ENCODE measurements at regions not wholly inside any gene's neighbourhood (a gene's known extent, or its start where the extent isn't known, plus 50 kb on each side); places are given as distances from the start of the nearest gene placed in this dataset.
"Not testable (repeated sequence)": the region's sequence is repeated elsewhere in the genome, so short reads cannot be mapped to it uniquely, and the experiment has no call there.

DNA sequence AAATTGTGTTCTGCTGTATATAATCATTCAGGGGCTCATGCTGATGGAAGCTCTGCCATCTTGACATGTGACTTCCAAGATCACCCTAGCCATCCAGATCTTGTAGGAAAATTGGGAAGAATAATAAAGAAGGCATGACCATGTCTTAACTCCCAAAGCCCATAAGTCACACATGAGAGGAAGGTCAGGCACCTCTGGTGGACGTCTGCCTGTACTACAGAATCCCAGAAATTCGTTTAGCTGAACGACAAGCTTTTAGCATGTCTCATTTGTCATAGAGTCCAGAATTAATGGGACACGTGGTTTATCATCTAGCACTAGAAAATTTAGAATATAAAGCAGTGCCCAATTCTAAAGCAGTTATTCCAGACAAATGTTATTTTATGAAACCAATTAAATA, 212.7 kb downstream of the CENPC start:
- DNase-seq (ENCODE audit: low spot score): peak; percentile 2

- DNase-seq (ENCODE audit: low spot score): no peak
These were observed 216.9 kb downstream of the CENPC start for GRCh38 chr4:67328393-67328792.

DNA sequence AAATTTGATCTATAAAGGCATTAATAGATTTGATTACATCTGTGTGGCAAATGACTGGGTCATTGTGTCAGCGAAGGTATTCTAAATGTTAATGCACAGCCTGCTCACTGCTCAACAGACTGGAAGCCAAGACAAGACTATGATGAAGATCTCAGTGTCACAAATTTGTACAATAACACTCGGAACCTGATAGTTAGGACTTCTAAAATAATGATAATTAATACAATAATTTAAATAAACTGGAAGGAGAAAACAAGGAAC, 217.4 kb downstream of the CENPC start:
- no peak for DNase-seq (ENCODE audit: low spot score)

GRCh38 chr4:67327245-67328017, 217.9 kb downstream of the CENPC start:
- peak; percentile 67 for DNase-seq (ENCODE audit: low spot score)

GRCh38 chr4:67325791-67326190, 219.5 kb downstream of the CENPC start:
- no peak for DNase-seq (ENCODE audit: low spot score)

DNA sequence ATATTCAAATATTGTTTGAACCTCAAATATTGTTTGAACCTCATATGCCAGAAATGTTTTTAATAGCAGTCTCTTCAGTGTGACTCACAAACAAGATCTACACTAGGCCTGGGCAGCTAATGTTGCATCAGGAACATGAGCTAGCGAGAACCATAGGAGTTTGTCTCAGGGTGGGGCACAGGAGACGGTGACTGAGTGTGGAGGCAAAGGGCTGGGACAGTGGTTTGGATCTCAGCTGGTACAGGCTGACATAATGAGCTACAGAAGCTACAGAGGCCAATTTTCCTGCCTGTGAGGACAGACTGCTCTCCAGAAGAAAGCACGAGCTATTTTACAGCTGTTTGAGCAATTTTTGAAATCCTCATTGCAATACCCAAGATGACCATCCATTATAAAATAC, 224.7 kb downstream of the CENPC start:
- no peak for DNase-seq (ENCODE audit: low spot score)

- not testable (repeated sequence) for DNase-seq (ENCODE audit: low spot score)
These were observed 225.7 kb downstream of the CENPC start for GRCh38 chr4:67319607-67320006.

DNA sequence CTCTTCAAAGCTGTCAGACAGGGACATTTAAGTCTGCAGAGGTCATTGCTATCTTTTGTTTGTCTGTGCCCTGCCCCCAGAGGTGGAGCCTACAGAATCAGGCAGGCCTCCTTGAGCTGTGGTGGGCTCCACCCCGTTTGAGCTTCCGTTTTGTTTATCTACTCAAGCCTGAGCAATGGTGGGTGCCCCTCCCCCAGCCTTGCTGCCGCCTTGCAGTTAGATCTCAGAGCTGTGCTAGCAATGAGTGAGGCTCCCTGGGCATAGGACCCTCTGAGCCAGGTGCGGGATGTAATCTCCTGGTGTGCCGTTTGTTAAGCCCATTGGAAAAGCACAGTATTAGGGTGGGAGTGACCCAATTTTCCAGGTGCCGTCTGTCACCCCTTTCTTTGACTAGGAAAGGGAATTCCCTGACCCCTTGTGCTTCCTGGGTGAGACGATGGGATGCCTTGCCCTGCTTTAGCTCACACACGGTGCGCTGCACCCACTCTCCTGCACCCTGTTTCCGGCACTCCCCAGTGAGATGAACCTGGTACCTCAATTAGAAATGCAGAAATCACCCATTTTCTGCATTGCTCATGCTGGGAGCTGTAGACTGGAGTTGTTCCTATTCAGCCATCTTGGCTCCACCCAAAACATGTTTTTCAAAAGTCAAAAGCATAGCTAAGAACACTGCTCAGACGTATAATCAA, 244.7 kb downstream of the CENPC start:
- not testable (repeated sequence) for DNase-seq (ENCODE audit: low spot score)

GRCh38 chr4:67292636-67293035, 252.7 kb downstream of the CENPC start:
- no peak for DNase-seq (ENCODE audit: low spot score)

- DNase-seq (ENCODE audit: low spot score): no peak
These were observed 253.3 kb downstream of the CENPC start for GRCh38 chr4:67292045-67292444.

- no peak for DNase-seq (ENCODE audit: low spot score)
These were observed 253.7 kb downstream of the CENPC start for GRCh38 chr4:67291644-67292043.

DNA sequence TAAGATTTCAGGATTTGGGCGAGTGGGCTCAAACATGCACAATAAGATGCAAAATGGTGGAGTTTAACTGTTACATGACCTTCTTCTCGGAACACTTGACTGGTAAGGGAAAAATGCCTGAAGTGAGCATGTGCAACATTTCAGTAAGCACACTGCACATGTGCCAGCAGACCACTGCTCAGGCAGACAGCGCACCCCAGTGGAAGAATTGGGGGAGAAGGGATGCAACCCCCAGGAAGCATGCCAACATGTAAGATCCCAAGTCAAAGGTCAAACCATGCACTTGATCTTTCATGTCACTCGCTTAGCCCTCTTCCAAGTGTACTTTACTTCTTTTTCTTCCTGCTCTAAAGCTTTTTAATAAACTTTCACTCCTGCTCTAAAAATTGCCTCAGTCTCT, 256.3 kb downstream of the CENPC start:
- DNase-seq (ENCODE audit: low spot score): peak; percentile 35

- no peak for DNase-seq (ENCODE audit: low spot score)
These were observed 258.6 kb downstream of the CENPC start for GRCh38 chr4:67286724-67287123.

GRCh38 chr4:67282749-67283148, 262.6 kb downstream of the CENPC start:
- DNase-seq (ENCODE audit: low spot score): no peak

DNA sequence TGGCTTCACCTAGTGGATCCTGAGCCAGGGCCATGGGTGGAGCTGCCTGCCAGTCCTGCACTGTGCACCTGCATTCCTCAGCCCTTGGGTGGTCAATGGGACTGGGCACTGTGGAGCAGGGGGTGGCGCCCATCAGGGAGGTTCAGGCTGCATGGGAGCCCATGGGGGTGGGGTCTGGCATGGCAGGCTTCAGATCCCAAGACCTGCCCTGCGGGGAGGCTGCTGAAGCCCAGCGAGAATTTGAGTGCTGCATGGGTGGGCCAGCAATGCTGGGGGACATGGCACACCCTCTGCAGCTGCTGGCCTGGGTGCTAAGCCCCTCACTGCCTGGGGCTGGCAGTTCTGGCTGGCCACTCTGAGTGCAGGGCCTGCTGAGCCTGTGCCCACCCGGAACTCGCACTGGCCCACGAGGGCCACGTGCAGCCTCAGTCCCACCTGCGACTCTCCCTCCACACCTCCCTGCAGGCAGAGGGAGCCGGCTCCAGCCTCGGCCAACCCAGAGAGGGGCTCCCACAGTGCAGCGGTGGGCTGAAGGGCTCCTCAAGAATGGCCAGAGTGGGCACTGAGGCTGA, 270.0 kb downstream of the CENPC start:
- no peak for DNase-seq (ENCODE audit: low spot score)

- DNase-seq (ENCODE audit: low spot score): not testable (repeated sequence)
These were observed 270.6 kb downstream of the CENPC start for GRCh38 chr4:67274671-67275070.

DNA sequence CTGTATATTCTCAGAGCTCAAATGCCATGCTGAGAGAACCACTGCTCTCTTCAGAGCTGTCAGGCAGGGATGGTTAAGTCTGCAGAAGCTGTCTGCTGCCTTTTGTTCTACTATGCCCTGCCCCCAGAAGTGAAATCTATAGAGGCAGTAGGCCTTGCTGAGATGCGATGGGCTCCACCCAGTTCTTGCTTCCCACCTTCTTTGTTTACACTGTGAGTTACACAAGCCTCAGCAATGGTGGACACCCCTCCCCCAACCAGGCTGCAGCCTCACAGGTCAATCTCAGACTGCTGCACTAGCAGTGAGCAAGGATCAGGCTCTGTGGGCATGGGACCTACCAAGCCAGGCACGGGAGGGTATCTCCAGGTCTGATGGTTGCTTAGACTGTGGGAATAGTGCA, 271.6 kb downstream of the CENPC start:
- DNase-seq (ENCODE audit: low spot score): no peak

DNA sequence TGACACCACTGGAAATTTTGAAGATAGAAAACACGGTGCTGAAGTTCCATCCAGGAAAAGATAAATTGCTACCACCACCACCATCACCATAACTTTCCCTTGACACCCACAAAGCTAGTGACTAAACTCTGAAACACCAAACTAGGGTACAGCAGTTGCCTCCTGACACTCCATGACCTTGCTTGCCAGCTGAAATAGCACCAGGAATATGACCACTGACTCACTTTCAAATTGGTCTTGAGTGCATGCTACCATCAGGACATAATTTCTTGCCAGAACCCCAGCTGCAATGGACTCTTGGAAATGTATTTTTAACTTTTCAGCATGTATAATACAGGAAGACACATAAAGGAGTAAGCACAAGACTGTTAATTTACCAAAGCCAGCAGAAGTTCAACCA, 283.3 kb downstream of the CENPC start:
- DNase-seq (ENCODE audit: low spot score): no peak

GRCh38 chr4:67256388-67257043, 288.8 kb downstream of the CENPC start:
- no peak for DNase-seq (ENCODE audit: low spot score)

DNA sequence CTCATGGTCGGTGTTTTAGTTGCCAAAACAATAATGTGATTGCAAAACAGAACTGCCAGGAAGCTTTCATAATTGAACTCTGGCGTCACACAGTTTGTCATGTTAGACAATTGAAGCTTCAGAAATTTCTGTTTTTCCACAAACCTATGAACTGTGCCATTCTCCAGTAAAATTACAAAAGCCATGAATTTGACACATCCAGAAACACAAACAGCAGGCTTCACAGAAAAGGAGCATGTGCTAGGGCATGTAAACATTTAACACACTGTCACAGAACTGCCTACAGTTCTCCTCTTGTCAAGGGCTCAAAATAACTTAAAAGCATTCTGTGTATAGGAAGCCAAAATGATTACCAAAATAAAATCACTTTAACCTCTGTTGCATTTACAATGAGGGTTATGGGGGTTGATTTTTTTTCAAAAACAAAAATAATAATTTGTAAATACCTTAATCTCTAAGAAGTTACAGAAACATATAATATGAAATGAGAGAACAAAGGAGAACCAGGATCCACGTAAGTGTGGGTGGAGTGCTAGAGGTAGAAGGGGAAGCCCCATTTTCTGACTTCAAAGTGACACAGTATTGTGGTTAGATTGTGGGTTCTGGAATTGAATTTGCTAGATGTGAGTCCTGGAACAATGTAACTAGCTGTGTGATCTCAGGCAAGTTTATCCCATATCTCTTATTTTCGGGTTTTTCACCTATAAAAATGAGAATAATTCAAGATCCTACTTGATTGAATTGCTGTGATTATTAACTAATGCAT, 295.0 kb downstream of the CENPC start:
- DNase-seq (ENCODE audit: low spot score): peak; percentile 2

- no peak for DNase-seq (ENCODE audit: low spot score)
These were observed 308.5 kb downstream of the CENPC start for GRCh38 chr4:67236788-67237187.

- no peak for DNase-seq (ENCODE audit: low spot score)
These were observed 309.0 kb downstream of the CENPC start for GRCh38 chr4:67236318-67236717.

Data from activated CD4-positive, alpha-beta T cell treated with anti-CD3 and anti-CD28 coated beads, Interleukin-2, Interleukin-4, amounts not matched to agents 100 ng/mL and 50 ng/mL, durations not matched to agents 16 hours and 8 hours (primary cell).